ENCODE measurements at regions not wholly inside any gene's neighbourhood (a gene's known extent, or its start where the extent isn't known, plus 50 kb on each side); places are given as distances from the start of the nearest gene placed in this dataset.

GRCh38 chr4:121243485-121243884, 79.4 kb upstream of the TNIP3 start:
- no peak overlapping the region for H3K27ac ChIP-seq
- no peaks in the 10 kb centered on the region for H3K27me3 ChIP-seq
- intact Hi-C loops (cut with DNase I; ENCODE audit: low total_unique reads): no loop called here
- no peak overlapping the region for H3K4me3 ChIP-seq
- H3K4me1 ChIP-seq: no peaks in the 10 kb centered on the region
- no peaks in the 10 kb centered on the region for H3K36me3 ChIP-seq
- TF ChIP-seq EP300 (IDR thresholded peaks at IDR 0.05): no peak
- no peak for TF ChIP-seq POLR2A (IDR thresholded peaks at IDR 0.05)
- TF ChIP-seq POLR2AphosphoS5 (IDR thresholded peaks at IDR 0.05): no peak
- TF ChIP-seq CTCF (IDR thresholded peaks at IDR 0.05): no peak
- no peak for DNase-seq
- WGBS, 5 donors: 69 to 77% (median 74%) methylated on average over 7 of the region's 7 CpGs
- H3K9me3 ChIP-seq: peaks cover 0 to under 1% (median 0%) of the 10 kb centered on the region in 4 donors

- DNase-seq: no peak
- intact Hi-C loops (cut with DNase I; ENCODE audit: low total_unique reads): no loop called here
- 78 to 91% (median 87%) methylated on average over 1 of the region's 1 CpG for WGBS, 5 donors
- H3K9me3 ChIP-seq: peaks cover 0 to 6% (median 0%) of the 10 kb centered on the region in 4 donors
- TF ChIP-seq POLR2AphosphoS5 (IDR thresholded peaks at IDR 0.05): no peak
- no peak for TF ChIP-seq POLR2A (IDR thresholded peaks at IDR 0.05)
- no peak for TF ChIP-seq EP300 (IDR thresholded peaks at IDR 0.05)
- no peak for TF ChIP-seq CTCF (IDR thresholded peaks at IDR 0.05)
- no peaks in the 10 kb centered on the region for H3K27me3 ChIP-seq
- H3K4me1 ChIP-seq: no peaks in the 10 kb centered on the region
- no peaks in the 10 kb centered on the region for H3K36me3 ChIP-seq
- H3K27ac ChIP-seq: no peak overlapping the region
- no peak overlapping the region for H3K4me3 ChIP-seq
These were observed 78.1 kb upstream of the TNIP3 start for GRCh38 chr4:121242188-121242750.

GRCh38 chr4:121239951-121240350, 75.8 kb upstream of the TNIP3 start:
- WGBS, 5 donors: 42 to 66% (median 58%) methylated on average over 2 of the region's 2 CpGs
- intact Hi-C loops (cut with DNase I; ENCODE audit: low total_unique reads): no loop called here
- DNase-seq: no peak

GRCh38 chr4:121238461-121238860, 74.3 kb upstream of the TNIP3 start:
- H3K9me3 ChIP-seq: peaks cover 0 to 6% (median 0%) of the 10 kb centered on the region in 4 donors
- 92 to 97% (median 94%) methylated on average over 12 to 26 of the region's 26 CpGs for WGBS, 5 donors
- H3K36me3 ChIP-seq: no peaks in the 10 kb centered on the region
- intact Hi-C loops (cut with DNase I; ENCODE audit: low total_unique reads): no loop called here
- no peak for TF ChIP-seq CTCF (IDR thresholded peaks at IDR 0.05)
- no peak for TF ChIP-seq POLR2A (IDR thresholded peaks at IDR 0.05)
- TF ChIP-seq POLR2AphosphoS5 (IDR thresholded peaks at IDR 0.05): no peak
- no peak for TF ChIP-seq EP300 (IDR thresholded peaks at IDR 0.05)
- no peak for DNase-seq
- H3K27ac ChIP-seq: no peak overlapping the region
- no peak overlapping the region for H3K4me3 ChIP-seq
- H3K4me1 ChIP-seq: no peaks in the 10 kb centered on the region
- H3K27me3 ChIP-seq: no peaks in the 10 kb centered on the region

More at GRCh38 chr4:121239951-121240350, 75.8 kb upstream of the TNIP3 start:
- Histone ChIP-seq H3K27me3 (no peaks in the 10 kb centered on the region), H3K36me3 (no peaks in the 10 kb centered on the region), H3K4me1 (no peaks in the 10 kb centered on the region), H3K4me3 (no peak overlapping the region), H3K27ac (no peak overlapping the region), H3K9me3 (peaks cover 0 to 6% (median 0%) of the 10 kb centered on the region in 4 donors)
- no peak for TF ChIP-seq POLR2A (IDR thresholded peaks at IDR 0.05)
- no peak for TF ChIP-seq CTCF (IDR thresholded peaks at IDR 0.05)
- TF ChIP-seq POLR2AphosphoS5 (IDR thresholded peaks at IDR 0.05): no peak
- no peak for TF ChIP-seq EP300 (IDR thresholded peaks at IDR 0.05)

Data from stomach (tissue), 8 donors.